B cell (primary cell): ENCODE measurements at regions not wholly inside any gene's neighbourhood (a gene's known extent, or its start where the extent isn't known, plus 50 kb on each side); places are given as distances from the start of the nearest gene placed in this dataset.

Source experiments
- EZH2 ChIP-seq: IDR thresholded peaks from 2 replicates; pipeline ENCODE4 v1.6.1; 2012; ENCODE audit warnings: borderline replicate concordance, low read depth, mild to moderate bottlenecking, moderate library complexity, low read length; ENCODE audit not compliant: insufficient read depth, poor library complexity, severe bottlenecking
- TF ChIP-seq, protein P1 (sequence below): fragments of 200-600 bp; IDR thresholded peaks from one replicate; pipeline ENCODE4 v1.8.0; 2022; ENCODE audit warnings: antibody characterized with exemption, mild to moderate bottlenecking

DNA sequence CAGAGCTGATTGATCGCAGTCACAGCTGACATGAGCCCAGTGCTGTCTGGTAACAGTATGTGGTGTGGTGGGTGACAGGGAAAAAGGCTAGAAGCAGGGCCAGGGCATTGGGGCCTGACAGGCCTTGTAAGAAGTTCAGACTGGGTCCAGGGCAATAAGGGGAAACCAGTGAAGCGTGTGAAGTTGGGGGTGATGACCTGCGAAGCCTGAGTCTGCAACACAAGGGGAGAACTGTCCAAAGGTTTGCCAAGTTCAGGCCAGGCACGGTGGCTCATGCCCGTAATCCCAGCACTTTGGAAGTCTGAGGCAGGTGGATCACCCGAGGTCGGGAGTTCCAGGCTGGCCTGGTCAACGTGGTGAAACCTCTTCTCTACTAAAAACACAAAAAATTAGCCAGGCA is 983.9 kb upstream of the ZNF722 start:
- TF ChIP-seq, protein P1, sequence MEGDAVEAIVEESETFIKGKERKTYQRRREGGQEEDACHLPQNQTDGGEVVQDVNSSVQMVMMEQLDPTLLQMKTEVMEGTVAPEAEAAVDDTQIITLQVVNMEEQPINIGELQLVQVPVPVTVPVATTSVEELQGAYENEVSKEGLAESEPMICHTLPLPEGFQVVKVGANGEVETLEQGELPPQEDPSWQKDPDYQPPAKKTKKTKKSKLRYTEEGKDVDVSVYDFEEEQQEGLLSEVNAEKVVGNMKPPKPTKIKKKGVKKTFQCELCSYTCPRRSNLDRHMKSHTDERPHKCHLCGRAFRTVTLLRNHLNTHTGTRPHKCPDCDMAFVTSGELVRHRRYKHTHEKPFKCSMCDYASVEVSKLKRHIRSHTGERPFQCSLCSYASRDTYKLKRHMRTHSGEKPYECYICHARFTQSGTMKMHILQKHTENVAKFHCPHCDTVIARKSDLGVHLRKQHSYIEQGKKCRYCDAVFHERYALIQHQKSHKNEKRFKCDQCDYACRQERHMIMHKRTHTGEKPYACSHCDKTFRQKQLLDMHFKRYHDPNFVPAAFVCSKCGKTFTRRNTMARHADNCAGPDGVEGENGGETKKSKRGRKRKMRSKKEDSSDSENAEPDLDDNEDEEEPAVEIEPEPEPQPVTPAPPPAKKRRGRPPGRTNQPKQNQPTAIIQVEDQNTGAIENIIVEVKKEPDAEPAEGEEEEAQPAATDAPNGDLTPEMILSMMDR = no peak
- TF ChIP-seq EZH2 = no peak
